Peyer's patch (tissue), 4 donors: ENCODE measurements at regions not wholly inside any gene's neighbourhood (a gene's known extent, or its start where the extent isn't known, plus 50 kb on each side); places are given as distances from the start of the nearest gene placed in this dataset.

Experiments used
- CTCF ChIP-seq, 6 experiments: fragments of 450-650 bp in 4 of 6; fragments of 200-600 bp in 2 of 6; sonication (generic) in 1 of 6; IDR thresholded peaks; one replicate each; pipeline ENCODE4 v1.5.1; 2017 to 2019; ENCODE audit warnings: antibody characterized with exemption in 6 of 6, mild to moderate bottlenecking in 3 of 6, moderate library complexity in 1 of 6
- POLR2A ChIP-seq, 2 donors: fragments of 450-650 bp; IDR thresholded peaks; one replicate each; pipeline ENCODE4 v1.5.1; 2017; ENCODE audit warnings: antibody characterized with exemption in 2 of 2, mild to moderate bottlenecking in 2 of 2, moderate library complexity in 2 of 2

DNA sequence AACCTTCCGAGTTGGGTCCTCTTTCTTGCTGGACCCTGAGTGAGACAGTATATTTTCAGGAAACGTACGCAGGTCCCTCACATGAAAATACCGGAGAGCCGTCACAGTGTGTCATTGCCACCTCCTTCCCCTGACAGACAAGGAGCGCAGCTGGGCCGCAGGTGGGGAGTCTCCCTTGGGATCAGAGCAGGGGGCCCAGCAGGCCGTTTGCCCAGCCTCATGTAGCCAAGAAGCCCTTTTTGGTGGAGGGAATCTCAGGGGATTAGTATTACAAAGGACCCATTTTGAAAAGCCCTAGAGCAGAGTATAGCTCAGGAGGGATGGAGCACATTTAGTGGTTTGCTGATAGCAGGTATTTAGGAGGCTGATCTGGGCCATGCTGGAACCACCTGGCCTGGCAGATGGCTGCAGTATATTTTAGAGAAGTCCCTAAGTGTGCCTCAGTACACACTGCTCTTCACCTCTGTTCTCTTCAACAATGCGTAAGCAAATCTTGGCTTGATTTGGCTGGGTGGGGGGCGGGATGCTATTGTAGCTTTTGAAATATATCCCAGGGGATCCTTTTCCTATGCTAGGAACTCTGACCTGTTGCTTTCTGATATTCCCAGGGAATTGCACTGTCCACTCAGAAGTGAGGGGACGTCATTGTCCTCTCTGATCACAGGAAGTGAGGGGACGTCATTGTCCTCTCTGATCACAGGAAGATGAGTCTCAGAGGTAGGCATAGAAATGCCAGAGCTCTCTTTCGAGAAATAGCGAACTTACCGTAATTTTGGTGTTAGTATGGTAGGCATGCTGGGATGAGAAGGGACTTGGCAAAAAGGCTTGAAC lies 171.9 kb downstream of the HRH4 start:
- TF ChIP-seq CTCF (IDR thresholded peaks at IDR 0.05) (no peak), POLR2A (IDR thresholded peaks at IDR 0.05) (no peak)
